GM18520 (cell line): ENCODE measurements at regions not wholly inside any gene's neighbourhood (a gene's known extent, or its start where the extent isn't known, plus 50 kb on each side); places are given as distances from the start of the nearest gene placed in this dataset.

Experiments used
- ATAC-seq: cut with Tn5 transposase; IDR thresholded peaks from one replicate; pipeline ENCODE4 v1.9.1; 2021; ENCODE audit not compliant: unreplicated experiment

DNA sequence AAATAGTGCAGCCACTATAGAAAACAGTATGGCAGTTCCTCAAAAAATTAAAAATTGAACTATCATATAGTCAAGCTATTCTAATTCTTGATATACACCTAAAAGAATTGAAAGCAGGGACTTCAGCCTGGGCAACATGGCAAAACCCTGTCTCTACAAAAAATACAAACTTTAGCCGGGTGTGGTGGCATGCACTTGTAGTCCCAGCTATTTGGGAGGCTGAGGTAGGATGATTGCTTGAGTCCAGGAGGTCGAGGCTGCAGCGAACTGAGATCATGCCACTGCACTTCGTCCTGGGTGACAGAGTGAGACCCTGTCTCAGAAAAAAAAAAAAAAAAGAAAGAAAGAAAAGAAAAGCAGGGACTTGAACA lies 64.0 kb upstream of the FOXN2 start:
- no peak for ATAC-seq

DNA sequence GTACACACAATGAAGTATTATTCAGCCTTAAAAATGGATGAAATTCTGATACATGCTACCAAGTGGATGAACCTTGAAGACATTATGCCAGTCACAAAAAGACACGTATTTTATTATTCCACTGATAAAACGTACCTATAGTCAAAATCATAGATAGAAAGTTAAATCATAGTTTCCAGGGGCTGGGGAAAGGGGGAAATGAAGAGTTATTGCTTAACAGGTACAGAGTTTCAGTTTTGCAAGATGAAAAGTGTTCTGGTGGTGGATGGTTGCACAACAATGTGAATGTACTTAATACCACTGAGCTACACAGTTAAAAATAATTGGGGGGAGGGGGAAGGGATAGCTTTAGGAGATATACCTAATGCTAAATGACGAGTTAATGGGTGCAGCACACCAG lies 63.5 kb upstream of the FOXN2 start:
- no peak for ATAC-seq

DNA sequence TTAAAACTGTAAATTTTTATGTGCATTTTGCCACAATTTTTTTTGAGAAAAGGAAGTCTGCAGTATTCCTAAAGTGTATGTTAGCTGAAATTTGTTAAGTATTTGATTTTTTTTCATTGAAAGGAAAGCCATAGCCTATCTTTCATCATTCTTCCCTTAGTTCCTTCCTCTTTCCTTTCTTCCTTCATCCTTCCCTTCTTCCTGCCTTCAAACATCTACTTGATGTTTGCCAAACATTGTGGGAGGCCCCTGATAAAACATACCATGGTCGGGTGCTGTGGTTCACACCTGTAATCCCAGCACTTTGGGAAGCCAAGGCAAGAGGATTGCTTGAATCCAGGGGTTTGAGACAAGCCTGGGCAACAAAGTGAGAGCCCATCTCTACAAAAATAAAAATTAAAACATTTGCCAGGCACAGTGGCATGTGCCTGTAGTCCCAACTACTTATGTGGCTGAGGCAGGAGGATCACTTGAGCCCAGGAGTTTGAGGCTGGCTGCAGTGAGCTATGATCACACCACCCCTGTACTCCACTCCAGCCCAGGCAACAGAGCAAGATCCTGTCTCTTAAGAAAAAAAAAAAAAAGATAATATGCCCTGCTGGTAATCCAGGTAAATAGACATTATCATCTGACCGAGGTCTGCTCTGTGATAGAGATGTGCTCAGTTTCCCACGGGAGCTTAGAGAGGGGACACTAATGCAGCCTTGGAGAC lies 62.9 kb upstream of the FOXN2 start:
- ATAC-seq = no peak

DNA sequence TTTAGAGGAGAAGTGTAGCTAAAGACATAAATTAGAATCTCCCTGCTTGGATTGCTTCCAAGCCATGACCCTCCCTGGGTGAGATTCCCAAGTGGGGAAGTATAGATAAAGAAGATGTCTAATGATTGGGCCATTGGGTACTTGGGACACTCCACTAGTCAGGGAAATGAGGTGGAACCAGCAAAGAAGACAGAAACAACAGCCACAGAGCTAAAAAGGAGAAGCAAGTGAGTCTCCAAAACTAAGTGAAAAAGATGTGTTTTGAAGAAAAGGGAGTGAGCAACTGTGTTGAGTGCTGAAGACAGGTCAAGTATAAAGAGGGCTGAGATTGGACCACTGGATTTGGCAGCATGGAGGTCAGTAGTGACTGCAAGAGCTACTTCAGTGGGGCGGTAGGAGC lies 61.2 kb upstream of the FOXN2 start:
- no peak for ATAC-seq

DNA sequence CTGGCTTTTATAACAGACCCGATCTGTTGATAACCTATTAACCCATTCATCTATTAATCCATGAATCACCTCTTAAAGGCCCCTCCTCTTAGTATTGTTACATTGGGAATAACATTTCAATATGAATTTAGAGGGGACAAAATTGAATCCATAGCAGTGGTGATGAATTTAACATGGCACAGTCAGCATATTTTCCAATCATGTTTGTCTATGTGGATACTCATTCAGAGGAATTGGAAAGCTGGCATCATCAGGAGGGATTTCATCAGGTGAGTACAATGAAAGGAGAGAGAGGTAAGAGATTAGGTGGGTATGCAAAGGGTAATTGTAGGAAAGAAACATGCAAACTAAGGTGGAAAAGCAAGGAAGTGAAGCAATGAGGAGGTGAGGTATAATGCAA lies 59.6 kb upstream of the FOXN2 start:
- no peak for ATAC-seq

DNA sequence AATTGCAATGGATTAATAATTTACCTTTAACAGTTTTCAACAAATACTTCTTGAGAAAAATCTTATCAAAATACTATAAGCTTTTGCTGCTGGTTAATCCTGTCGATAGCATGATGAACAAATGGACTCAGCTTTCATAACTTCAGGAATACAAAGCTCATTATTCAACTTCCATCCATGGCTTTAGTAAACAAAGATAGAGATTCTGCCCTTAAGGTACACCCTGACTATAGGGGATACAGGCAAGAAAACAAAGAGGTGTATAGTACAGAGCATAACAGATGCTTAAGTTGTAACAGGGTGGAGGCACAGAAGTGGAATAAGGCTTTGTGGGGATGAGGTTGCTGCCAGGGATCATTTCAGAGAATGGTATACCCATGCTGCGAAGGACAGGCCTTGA lies 57.0 kb upstream of the FOXN2 start:
- ATAC-seq = no peak

DNA sequence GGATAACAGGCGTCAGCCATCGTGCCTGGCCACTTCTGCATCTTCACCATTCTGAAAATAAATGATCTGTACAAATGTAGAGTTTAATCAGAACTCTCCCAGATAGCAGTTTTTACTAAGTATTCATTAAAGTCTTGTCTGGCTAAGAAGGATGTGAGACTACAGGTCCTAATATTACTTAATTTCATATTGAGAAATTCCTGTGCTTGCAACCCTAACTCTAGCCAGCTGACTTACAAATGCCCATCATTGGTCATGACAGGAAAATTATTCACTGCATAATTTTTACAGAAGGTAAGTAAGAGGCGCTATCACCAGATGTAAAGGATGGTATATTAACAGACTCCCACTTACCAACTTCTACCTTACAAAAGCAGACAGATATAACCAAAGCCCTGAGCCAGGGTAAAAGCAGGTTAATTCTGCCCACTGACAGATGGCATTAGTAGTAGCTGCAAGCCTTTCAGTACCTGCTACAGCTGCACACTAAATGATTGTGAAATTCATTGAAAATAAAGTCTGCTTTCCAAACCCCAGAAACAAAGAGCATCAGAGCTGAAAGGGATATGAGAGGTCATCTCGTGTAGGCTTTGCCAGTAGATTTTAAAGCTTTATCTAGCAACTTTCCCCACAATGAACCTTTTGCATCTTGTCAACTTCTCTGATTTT lies 55.9 kb upstream of the FOXN2 start:
- no peak for ATAC-seq

DNA sequence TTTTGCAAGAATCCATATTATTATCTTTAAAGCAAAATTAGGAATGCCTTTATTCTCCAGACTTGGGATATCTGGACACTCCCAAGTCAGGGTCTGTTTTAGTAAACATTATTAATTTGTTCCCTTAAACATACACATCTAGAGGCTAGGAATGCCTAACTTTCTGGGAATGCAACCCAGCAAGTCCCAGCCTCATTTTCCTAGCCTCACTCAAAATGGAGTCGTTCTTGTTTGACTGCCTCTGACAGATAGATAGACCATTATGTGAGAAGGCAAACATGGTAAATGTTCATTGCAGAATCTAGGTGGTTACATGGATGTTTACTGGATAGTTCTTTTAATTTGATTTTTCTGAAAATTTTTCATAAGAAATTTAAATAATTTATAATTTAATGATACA lies 54.7 kb upstream of the FOXN2 start:
- no peak for ATAC-seq

DNA sequence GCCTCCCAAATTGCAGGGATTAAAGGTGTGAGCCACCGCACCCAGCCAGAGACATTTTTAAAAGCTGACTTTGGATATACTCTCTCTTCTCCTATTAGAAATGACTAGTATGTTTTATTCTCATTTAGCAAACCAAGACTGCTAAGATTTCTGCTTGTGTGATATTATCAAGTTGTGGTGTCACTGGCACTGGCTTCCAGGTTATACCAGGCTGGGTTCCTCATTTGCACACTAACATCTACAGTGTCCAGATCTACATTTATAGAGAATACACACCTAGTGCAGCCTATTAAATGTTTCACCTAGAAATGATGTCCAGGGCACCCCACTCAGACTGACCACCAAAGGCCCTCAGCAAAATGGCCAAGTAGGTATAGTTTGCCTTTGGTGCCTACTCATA lies 49.9 kb upstream of the FOXN2 start:
- no peak for ATAC-seq
